ENCODE measurements at regions not wholly inside any gene's neighbourhood (a gene's known extent, or its start where the extent isn't known, plus 50 kb on each side); places are given as distances from the start of the nearest gene placed in this dataset.

GRCh38 chrX:149230689-149231088 is 274.4 kb downstream of the IDS start:
- TF ChIP-seq CTCF (IDR thresholded peaks at IDR 0.05; ENCODE audit: low read length) (no peak), EZH2 (optimal IDR thresholded peaks at IDR 0.05; ENCODE audit: low read depth, low read length) (no peak)

Measured in MM.1S (cell line).